Muscle of arm (tissue), 1 donor: ENCODE measurements at regions not wholly inside any gene's neighbourhood (a gene's known extent, or its start where the extent isn't known, plus 50 kb on each side); places are given as distances from the start of the nearest gene placed in this dataset.

Experiments used
- DNase-seq: peaks from one replicate; pipeline ENCODE4 v3.0.0-alpha.2; 2013

DNA sequence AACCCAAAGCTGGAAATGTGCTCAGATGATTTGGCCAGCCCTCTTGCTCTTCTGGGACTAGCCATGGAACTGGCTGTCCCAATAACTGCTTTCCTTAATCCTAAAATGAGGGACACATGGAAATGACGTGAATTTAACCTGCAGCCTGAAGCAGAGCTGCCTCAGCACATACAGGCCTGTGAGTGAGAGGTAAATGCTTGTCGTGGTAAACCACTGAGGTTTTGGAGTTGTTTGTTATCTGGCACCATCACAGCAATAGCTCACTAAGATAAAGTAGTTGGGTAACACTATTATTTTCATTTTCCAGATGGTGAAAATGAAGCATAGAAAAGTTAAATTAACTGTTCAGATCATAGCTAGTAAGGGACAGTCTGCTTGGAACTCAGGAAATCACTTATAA is 333.4 kb upstream of the CHD6 start:
- DNase-seq = no peak

DNA sequence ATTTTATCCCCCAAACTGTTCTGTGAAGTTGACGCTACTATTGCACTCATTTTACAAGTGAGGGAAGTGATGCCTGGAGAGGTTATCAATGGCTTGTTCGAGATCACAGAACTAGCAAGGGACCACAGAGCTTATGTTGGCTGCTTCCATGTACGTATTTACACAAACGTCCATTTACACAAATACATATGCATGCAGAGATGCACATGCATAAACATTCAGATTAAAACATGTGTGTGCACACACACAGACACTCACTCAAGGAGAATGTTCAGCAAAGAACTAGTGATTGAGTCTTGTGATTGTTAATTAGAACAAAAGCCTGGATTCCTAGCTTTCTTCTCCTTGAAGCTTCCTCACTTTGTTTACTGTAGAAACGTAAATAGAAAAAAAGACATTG is 321.5 kb upstream of the CHD6 start:
- DNase-seq = no peak

DNA sequence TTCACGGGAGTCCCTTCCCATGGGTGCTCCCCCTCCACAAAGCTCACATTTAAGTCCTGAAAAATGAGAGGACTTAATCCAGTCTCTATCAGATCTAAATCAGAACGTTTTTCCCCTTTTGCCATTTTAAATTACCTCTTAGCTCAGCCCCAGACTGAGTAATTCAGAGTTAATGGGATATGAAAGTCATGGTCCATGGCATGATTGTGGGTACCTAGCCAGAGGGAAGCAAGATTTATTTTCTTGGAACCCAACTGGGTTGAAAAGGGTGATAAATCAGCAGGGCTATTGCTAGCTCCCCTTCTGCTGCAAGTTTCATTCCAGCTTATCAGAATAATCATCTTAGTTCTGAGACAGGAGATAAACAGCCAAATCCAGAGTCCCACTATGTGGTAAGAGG is 320.2 kb upstream of the CHD6 start:
- no peak for DNase-seq

DNA sequence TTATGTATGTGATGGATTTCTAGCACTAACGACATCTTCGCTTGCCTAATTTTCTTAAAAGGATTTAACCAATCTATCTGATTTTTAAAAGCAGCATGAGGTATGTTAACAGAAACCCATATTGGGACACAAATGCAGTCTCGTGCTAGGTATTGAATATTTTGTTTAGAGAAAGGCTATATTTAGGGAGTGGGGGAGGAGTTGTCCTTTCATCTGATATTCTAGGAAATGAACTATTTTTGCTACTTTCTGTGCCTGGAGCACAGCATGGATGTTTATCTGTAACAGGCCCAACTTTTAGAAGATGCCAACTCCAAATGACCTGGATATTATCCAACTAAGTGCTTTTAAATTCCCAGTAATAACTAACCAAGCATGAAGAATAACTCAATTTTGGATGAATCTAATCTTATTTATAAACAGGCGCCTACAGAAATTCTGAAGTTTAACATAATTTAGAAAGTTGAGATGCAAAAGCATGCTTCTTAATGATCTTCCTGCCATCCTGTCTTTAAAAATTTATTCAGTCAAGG is 317.1 kb upstream of the CHD6 start:
- DNase-seq = no peak

DNA sequence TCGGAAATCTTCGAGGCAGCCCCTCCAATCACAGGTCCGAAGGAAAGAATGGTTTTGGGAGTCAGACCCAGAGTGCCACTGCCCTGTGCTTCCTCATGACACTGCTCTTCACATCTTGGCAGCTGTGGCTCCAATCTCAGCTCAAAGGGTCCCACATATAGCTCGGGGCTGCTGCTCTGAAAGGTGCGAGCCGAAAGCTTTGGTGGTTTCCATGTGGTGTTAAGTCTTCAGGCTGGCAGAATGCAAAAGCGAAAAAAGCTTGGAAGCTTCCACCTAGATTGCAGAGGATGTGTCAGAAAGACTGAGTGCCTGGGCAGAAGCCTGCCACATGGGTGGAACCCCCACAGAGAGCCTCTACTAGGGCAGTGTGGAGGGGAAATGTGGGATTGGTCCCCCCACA is 314.3 kb upstream of the CHD6 start:
- no peak for DNase-seq

DNA sequence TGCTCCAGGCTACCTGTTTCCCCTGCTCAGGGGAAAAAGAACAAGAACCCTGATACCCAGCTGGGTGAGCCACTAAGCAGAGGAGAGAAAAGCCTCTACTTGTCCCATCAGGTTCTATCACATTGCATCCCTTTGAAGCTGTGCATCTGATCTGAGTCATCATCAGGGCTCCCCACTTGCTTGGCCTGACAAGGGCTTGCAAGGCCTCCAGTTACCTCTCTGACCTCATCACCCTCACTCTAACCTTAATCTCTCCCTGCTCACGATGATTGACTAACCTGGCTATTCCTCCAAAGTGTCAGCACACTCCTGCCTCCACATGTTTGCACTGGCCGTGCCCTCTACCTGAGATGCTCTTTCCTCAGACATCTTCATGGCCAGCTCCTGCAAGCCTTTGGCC is 309.5 kb upstream of the CHD6 start:
- no peak for DNase-seq

DNA sequence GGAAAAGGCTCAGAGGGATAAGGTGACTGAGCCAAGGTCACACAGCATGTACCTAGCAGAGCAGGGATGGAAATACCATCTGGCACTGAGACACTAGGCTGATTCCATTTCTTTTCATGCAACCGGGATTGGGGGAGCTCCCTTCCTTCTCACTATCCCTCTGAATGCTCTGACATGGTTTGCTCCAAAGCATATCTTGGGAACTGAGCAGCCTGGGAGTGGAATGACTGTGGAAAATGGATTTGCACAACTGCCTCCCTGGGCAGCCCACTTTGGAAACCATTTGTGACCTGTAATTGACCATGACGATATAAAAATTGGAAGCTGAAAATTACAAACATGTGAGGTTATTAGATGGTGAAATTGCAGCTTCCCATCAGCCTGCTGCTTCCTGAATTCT is 309.0 kb upstream of the CHD6 start:
- DNase-seq = no peak

DNA sequence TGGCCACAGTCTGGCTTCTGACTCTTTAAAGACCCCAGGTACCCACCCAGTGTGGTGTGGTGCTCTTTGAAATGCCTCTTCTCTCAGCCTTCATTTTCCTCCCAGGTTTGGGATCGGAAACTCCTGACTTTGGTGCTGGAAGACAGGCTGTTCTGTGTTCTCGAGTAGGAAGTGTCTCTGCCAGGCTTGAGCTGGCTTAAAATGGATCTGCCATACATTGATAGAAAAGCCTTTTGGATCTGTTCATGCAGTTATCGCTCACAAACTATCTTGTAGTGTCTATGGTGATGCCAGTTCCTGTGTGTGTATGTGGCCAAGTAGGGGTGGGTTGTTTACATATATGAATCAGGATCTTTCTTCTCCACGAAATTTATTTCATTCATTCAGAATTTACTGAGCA is 307.3 kb upstream of the CHD6 start:
- DNase-seq = no peak

DNA sequence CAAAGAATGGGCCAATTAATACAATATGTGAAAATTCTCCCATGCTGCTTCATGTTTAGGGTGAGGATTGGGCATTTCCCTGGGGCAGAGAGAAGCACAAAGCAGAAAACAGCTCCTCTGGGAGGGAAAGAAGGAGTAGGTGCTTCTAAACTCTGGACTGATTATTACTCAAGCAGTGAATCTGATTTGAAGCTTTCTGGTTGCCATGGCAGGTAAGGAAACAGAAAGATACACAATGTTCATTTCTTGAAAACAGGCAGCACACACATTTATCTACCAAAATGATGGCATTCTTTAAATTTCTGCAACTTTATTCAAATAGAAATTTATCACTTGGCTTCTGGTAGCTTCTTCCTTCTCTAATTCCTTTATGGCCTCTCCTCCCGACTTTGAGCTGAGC is 305.4 kb upstream of the CHD6 start:
- DNase-seq = no peak

DNA sequence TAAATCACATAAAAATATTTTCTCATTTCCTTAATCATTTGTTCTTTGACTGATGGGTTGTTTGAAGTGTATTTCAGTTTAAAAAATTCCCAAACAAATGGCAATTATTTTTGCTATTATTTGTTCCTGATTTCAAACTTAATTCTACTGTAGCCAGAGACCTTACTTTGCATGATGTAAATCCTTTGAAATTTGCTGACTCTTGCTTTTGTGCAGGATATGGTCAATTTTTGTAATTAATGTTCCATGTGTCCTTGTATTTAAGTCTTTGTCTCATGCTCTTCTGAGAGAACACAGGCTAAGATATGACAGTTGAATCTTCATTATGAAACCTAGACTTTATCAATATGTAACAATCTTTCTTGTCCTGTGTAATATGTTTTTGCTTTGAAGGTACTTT is 295.0 kb upstream of the CHD6 start:
- no peak for DNase-seq

DNA sequence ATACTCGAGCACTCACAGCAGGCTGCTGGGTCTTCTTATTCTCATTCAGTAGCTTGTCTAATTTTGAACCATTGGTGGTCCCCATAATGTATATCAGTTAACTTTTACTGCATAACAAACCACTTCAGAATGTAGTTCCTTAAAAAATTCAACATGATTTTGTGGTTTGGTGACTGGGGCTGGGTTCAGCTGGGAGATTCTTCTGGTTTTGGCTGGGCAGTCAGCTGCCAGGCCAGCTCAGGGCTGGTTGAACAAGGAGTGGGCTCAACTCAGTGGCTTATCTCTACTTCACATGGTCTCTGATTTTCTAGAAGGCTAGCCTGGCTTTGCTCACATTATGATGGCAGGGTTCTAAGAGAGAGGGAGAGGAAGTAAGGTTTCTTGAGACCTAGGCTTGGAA is 292.4 kb upstream of the CHD6 start:
- DNase-seq = no peak

DNA sequence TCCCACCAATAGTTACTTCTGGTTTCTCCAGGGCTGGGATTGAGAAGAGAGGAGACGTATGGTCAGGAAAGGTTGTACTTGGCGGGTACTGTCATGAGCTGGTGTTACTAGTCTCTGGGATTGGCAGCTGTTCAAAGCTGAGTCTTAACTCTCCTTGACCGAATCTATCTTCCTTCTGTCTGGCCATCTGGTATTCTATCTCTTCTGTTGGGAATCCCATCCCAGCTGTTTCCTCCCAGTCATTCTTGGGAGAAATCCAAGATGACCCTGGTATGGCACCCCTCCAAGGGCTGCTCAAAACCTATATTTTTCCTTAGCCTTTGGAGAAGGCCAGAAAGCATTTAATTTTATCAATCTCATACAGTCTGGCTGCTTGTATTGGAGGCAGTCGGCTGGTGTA is 287.0 kb upstream of the CHD6 start:
- peak; percentile 17 for DNase-seq

DNA sequence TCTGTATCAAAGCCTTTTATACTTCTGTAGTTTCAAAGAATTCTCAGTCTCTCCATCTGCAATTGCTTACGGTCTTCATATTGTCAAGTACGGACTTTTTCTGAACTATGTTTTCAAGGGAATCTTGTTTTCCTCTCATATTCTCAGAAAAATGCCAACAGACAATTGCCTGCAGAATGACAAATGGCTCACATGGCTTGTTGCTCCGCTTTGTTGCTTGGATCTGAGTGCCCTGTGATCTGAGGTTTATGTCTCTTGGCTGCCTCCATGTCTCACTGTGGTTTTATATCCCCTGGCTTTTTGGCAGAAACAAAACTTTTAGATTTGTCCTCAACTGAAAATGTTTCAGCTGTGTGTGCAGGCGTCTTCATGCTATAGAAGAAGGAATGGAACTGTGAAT is 285.4 kb upstream of the CHD6 start:
- DNase-seq = no peak

DNA sequence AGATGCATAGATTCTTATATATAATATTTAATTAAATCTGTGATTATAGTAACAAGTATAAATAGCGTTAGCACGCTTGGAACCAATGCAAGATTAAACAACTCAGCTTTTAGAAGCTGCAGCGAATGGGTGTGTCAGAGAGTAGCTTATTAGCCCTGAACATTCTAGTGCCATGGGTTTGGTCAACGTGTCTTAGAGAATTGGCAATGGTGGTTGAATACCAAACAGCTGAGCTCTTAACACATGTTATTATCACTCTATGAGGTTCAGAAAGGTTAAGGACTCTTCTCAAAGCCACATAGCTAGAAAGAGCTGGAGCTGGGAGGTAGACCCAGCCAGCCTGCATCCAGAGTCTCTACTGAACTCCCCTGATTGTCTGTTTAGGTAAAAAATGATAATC is 284.2 kb upstream of the CHD6 start:
- DNase-seq = no peak

DNA sequence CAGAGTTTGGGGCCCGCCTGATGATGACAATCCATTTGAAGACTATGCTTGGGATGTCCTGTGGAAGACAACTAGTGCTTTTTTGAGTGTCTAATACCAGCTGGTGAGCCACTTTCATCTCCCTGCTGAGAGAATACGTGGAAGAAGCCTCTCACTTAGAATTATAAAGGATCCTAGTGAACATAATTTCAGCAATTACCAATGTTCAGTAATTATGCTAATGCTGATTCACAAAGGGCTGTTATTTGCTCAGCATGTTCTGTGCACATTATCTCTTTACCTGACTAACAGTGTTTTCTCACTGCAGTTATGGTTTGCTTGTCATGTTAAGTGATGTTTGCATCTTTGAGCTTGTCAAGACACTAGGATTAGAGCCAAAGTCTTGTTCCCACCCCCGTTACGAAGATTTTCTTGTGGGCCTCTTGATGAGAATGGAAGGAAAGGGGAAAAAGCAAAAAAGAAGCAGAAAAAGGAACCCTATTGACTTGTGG is 282.1 kb upstream of the CHD6 start:
- no peak for DNase-seq

DNA sequence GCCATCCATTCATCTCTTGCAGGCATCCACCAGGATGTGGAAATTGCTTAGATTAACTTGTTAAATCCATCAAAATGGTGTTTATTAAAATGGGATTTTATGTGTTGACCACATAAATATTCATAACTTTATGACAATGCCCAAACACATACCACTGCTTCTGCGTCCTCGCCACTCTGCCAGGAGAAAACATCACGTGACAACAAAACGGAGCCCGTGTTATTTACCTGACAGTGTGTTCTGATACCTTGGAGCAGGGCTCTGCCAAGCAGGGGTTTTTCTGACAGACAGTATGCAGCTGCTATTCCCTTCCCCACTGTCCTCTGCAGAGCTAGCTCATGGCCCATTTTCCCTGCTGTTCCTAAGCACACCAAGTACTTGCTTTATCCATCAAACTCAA is 279.5 kb upstream of the CHD6 start:
- DNase-seq = no peak

DNA sequence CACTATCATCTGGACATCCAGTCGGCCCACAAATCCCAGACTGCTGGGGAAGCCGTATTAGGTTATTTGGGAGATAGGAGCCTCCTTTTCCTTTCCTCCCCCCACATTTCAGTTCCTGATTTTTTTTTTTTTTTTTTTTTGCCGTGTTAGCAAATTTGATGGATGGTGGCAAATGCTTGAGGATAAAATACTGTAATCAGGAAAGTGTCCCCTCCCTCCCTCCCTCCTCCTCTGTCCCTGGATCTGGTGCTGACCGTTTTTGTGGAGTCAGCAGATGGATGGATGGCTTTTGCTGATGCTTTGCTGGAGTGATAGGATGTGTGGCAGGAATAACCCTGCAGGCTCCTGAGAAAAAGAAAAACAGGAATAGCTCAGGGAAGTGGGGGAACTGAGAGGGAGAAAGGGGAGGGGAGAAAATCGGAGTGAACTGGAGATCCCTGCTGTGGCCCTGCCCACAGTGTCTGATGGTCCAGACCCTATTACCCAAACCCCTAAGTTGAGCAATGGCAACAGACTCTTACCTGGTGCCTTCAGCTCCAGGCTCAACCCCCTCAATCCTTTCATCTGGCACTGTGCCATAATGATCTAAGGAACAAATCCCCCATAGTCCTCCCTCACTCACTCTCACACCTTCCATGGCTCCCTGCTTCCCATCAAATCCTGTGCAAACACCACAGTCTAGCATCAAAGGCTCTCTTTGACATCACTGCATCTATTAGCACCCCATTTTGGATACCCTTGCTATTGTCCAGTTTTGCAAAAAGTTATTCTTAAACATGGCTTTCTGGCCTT is 277.3 kb upstream of the CHD6 start:
- no peak for DNase-seq

DNA sequence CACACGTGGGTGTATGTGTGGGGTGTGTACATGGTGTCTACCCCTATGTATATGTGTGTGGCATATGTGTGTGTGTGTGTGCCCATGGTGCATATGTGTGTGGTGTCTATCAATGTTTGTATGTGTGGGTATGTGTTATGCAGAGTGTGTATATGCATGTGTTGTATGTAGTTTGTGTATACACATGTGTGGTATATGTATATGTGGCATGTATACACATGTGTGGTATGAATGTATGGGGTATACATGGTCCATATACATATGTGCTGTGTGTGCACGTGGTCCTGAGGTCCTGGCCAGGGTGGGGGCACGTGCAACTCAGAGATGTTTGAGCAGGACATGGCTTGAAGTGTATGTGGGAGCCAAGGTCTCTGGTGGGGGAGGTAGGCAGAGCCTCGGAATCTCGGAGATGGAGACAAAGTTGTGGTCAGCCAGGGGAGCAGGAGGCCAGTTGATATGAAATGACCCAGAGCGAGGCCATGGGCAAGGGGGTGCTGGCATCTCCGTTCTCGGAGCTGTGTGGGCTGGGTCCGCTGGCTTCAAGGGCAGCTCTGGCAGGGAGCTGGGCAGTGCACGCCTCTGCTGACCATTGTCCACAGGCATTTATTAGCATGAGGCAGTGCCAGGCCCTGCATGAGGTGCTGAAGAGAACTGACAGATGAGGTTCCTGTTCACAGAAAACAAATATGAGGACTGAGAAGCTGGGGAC is 276.2 kb upstream of the CHD6 start:
- no peak for DNase-seq

DNA sequence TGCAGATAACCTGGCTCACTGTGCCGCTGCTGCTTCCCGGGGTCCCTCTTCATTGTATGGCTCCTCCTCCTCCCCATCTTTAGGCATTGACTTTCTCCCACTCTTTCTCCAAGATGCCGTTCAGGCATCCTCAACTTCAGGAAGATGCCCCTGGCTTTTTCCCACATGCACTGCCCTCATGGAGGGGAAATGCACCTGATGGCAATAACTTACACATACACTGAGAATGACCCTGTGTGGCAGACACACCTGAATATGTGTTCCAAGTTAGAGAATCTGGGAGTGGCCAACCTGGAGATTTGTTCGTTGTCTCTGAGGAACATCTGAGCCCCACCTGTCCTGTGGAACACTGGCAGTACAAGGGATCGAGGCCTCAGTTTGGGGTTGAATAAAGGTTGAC is 273.9 kb upstream of the CHD6 start:
- no peak for DNase-seq

DNA sequence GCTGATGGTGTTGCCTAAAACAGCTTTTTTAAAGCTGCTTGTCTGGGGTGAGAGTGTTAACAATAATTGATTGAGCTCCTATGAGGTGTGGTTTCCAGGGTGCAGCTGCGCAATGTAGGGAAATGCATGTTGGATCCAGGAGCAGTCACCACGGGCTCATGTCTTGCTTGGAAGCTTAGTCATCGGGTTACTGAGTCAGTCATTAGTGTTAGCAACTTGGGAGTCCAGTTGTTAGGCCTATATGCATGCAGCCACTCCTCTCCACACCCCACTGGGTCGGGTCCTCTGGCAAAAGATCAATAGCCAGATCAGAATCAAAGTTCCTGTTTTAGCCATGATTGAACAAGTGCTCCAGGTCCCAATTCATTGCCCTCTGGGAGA is 271.7 kb upstream of the CHD6 start:
- no peak for DNase-seq

DNA sequence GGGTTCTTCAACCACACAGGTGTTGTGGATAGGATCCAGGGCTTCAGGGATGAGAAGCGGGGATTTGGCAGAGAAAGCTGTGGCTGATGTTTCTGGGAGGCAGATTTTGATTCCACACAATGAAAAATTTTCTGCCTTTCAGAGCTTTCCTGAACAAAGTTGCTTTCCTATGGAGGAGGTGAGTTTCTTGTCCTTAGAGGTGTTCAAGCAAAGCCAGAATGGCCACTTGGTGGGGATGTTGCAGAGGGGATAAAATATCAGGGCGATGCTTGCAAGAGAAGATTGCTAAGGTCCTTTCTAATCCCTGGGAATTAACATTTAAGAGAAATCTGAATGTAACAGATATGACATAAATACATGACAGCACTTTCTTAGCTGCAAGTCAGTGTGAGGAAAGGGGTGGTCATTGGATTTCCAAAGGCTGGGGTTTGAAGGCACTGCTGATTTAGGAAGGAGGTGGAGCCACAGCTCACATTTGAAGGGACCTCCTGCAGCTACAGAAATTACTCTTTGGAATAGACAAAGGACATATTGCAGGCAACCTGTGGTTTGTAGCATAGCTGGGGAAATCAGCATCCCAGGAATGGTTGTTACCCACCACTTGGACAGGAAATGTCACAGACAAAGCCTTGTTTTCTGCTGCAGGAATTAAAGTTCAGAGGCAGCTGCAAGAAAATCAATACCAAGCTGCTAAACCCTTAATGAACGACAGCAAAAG is 271.1 kb upstream of the CHD6 start:
- DNase-seq = no peak

DNA sequence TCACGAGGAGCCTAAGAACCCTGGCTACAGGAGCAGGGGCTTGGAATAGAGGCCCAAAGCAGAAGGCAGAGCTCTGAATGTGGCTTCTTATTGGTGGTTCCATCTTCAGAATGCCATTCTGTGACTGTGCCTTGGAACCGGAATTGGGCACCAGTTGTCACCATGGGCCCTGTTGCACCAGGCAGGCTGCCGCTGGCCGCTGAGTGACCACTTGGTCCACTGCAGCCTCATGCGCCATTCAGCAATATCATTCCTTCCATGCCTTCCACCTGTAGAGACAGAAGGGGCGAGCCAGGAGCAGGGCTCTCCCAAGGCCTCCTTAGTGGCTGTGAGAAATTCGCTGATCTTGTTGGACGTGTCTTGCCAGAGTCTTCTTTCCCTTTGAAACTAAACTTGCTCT is 270.3 kb upstream of the CHD6 start:
- no peak for DNase-seq

DNA sequence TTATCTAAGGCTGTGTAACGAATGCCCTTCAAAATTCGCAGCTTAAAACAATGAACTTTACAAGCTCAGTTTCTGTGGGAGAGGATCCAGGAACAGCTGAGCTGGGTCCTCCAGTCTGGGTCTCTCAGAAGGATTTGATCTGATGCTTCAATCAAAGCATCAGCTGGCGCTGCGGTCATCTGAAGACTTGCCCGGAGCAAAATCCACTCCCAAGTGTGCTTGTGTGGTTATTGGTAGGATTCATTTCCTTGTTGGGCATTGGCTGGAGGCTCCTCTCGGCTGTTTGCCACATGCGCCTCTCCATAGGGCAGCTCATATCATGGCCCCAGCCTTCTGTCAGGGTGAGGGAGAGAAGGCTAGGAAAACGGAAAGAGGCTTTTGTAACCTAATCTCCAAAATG is 269.3 kb upstream of the CHD6 start:
- no peak for DNase-seq
